GM23248 (cell line): ENCODE measurements at regions not wholly inside any gene's neighbourhood (a gene's known extent, or its start where the extent isn't known, plus 50 kb on each side); places are given as distances from the start of the nearest gene placed in this dataset.

Experiments used
- EZH2 ChIP-seq: fragments of 200-600 bp; sonication (generic); IDR thresholded peaks from 2 replicates; pipeline ENCODE4 v1.6.1; 2018; ENCODE audit warnings: antibody characterized with exemption, mild to moderate bottlenecking; ENCODE audit not compliant: insufficient read depth, poor library complexity, severe bottlenecking
- EZH2phosphoT487 ChIP-seq: fragments of 200-600 bp; sonication (generic); IDR thresholded peaks from 2 replicates; pipeline ENCODE4 v1.6.1; 2018; ENCODE audit warnings: antibody characterized with exemption, moderate library complexity, mild to moderate bottlenecking, low read depth; ENCODE audit not compliant: insufficient read depth

DNA sequence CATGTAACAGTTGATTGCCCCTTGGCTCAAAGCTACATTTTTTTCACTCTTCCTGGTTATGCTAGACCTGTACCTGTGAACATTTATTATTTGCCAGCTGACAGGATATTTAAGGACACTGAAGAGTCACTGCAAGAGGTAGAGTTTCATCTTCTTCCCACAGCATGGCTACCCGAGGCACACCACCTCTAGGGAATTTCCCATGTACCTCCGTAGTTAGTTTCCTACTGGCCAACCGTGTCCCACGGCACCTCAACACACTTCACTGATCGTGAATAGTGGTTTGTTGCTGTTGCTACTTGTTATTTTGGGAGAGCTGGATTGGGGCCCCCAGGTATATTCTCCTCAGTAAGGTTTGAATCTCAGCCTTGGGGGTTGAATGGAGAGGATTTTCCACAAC, 648.6 kb downstream of the SEMA5A start:
- no peak for TF ChIP-seq EZH2
- no peak for TF ChIP-seq EZH2phosphoT487
